PC-9 (cell line): ENCODE measurements at regions not wholly inside any gene's neighbourhood (a gene's known extent, or its start where the extent isn't known, plus 50 kb on each side); places are given as distances from the start of the nearest gene placed in this dataset.

ENCODE experiments used
- CTCF ChIP-seq: fragments of 200-600 bp; sonication (generic); conservative IDR thresholded peaks from 2 replicates; pipeline ENCODE4 v1.6.1; 2017; ENCODE audit warnings: mixed run types, antibody characterized with exemption, mild to moderate bottlenecking, moderate library complexity
- EZH2 ChIP-seq: fragments of 200-600 bp; sonication (generic); IDR thresholded peaks from 2 replicates; pipeline ENCODE4 v1.8.0; 2017; ENCODE audit warnings: antibody characterized with exemption, low read depth

GRCh38 chr4:119937746-119938145, 128.9 kb downstream of the MAD2L1 start:
- TF ChIP-seq CTCF: no peak
- TF ChIP-seq EZH2: no peak
